HFFc6 (cell line): ENCODE measurements at regions not wholly inside any gene's neighbourhood (a gene's known extent, or its start where the extent isn't known, plus 50 kb on each side); places are given as distances from the start of the nearest gene placed in this dataset.

Experiments used
- DNase-seq: peaks from one replicate; pipeline ENCODE4 v3.0.0-alpha.2; 2018
- H3K27ac Mint-ChIP-seq: 2 replicates; pipeline ENCODE4 v1.8.0; 2020; ENCODE audit warnings: mild to moderate bottlenecking, mixed read lengths
- H3K27me3 Mint-ChIP-seq: 2 replicates; pipeline ENCODE4 v1.8.0; 2021; ENCODE audit warnings: mild to moderate bottlenecking, moderate library complexity, mixed read lengths; ENCODE audit not compliant: insufficient read depth
- H3K36me3 Mint-ChIP-seq: 2 replicates; pipeline ENCODE4 v1.8.0; 2021; ENCODE audit warnings: low read depth, mixed read lengths
- H3K4me1 Mint-ChIP-seq: 2 replicates; pipeline ENCODE4 v1.8.0; 2020; ENCODE audit warnings: low read depth, mixed read lengths
- H3K4me3 Mint-ChIP-seq: 2 replicates; pipeline ENCODE4 v1.8.0; 2020; ENCODE audit warnings: mild to moderate bottlenecking, moderate library complexity, mixed read lengths
- H3K9me3 Mint-ChIP-seq: 2 replicates; pipeline ENCODE4 v1.8.0; 2020; ENCODE audit warnings: mild to moderate bottlenecking, mixed read lengths
- CTCF ChIP-seq: fragments of 200-600 bp; sonication (generic); IDR thresholded peaks from 2 replicates; pipeline ENCODE4 v1.5.0; 2021; ENCODE audit warnings: antibody characterized with exemption, mild to moderate bottlenecking

GRCh38 chr2:116754381-116755101, 1060.0 kb upstream of the DDX18 start:
- H3K27me3 Mint-ChIP-seq: no peaks in the 10 kb centered on the region
- no peak overlapping the region for H3K27ac Mint-ChIP-seq
- no peaks in the 10 kb centered on the region for H3K36me3 Mint-ChIP-seq
- no peaks in the 10 kb centered on the region for H3K4me1 Mint-ChIP-seq
- peaks cover 26% of the 10 kb centered on the region for H3K9me3 Mint-ChIP-seq
- TF ChIP-seq CTCF: no peak
- no peak overlapping the region for H3K4me3 Mint-ChIP-seq
- DNase-seq: no peak

- no peaks in the 10 kb centered on the region for H3K4me1 Mint-ChIP-seq
- TF ChIP-seq CTCF: no peak
- DNase-seq: no peak
- H3K9me3 Mint-ChIP-seq: peaks cover 28% of the 10 kb centered on the region
- H3K36me3 Mint-ChIP-seq: no peaks in the 10 kb centered on the region
- H3K4me3 Mint-ChIP-seq: no peak overlapping the region
- H3K27ac Mint-ChIP-seq: no peak overlapping the region
- H3K27me3 Mint-ChIP-seq: no peaks in the 10 kb centered on the region
Observed at GRCh38 chr2:116761864-116762263, 1052.6 kb upstream of the DDX18 start.

GRCh38 chr2:116769514-116769913, 1045.0 kb upstream of the DDX18 start:
- H3K4me3 Mint-ChIP-seq: no peak overlapping the region
- no peak for TF ChIP-seq CTCF
- no peak overlapping the region for H3K27ac Mint-ChIP-seq
- H3K4me1 Mint-ChIP-seq: no peaks in the 10 kb centered on the region
- H3K27me3 Mint-ChIP-seq: no peaks in the 10 kb centered on the region
- DNase-seq: no peak
- no peaks in the 10 kb centered on the region for H3K36me3 Mint-ChIP-seq
- peaks cover 28% of the 10 kb centered on the region for H3K9me3 Mint-ChIP-seq

- peaks cover 30% of the 10 kb centered on the region for H3K9me3 Mint-ChIP-seq
- H3K4me1 Mint-ChIP-seq: no peaks in the 10 kb centered on the region
- DNase-seq: no peak
- H3K36me3 Mint-ChIP-seq: no peaks in the 10 kb centered on the region
- no peak overlapping the region for H3K27ac Mint-ChIP-seq
- TF ChIP-seq CTCF: no peak
- no peak overlapping the region for H3K4me3 Mint-ChIP-seq
- H3K27me3 Mint-ChIP-seq: no peaks in the 10 kb centered on the region
Observed at GRCh38 chr2:116776556-116776955, 1037.9 kb upstream of the DDX18 start.

- Mint-ChIP-seq H3K27me3 (no peaks in the 10 kb centered on the region), H3K9me3 (peaks cover 18% of the 10 kb centered on the region; the same call in 1 of the 2 replicates), H3K4me3 (no peak overlapping the region), H3K4me1 (no peaks in the 10 kb centered on the region), H3K27ac (no peak overlapping the region), H3K36me3 (no peaks in the 10 kb centered on the region)
- DNase-seq: no peak
- TF ChIP-seq CTCF: no peak
Observed at GRCh38 chr2:116787848-116788247, 1026.6 kb upstream of the DDX18 start.
